OCI-LY3 (cell line): ENCODE measurements at regions not wholly inside any gene's neighbourhood (a gene's known extent, or its start where the extent isn't known, plus 50 kb on each side); places are given as distances from the start of the nearest gene placed in this dataset.

ENCODE experiments used
- H2AFZ ChIP-seq: fragments of 200-600, 300-600 bp; shearing (Covaris generic); 2 replicates; pipeline ENCODE4 v1.6.0; 2014; ENCODE audit warnings: antibody characterized with exemption, low read depth, low read length
- H3K27ac ChIP-seq: fragments of 200-600, 300-600 bp; sonication (generic); 2 replicates; pipeline ENCODE4 v1.5.1; 2014; ENCODE audit warnings: mild to moderate bottlenecking, low read length, moderate library complexity, mixed read lengths
- H3K27me3 ChIP-seq: fragments of 200-600, 300-600 bp; sonication (generic); 2 replicates; pipeline ENCODE4 v1.6.1; 2014; ENCODE audit warnings: low read depth, low read length, mixed read lengths
- H3K36me3 ChIP-seq: fragments of 200-600, 300-600 bp; sonication (generic); replicated peaks from 2 replicates; pipeline ENCODE3; 2014; ENCODE audit warnings: low read depth, low read length, mixed read lengths
- H3K4me1 ChIP-seq: fragments of 300-600, 200-600 bp; sonication (generic); 2 replicates; pipeline ENCODE4 v1.6.1; 2014; ENCODE audit warnings: low read length, mixed read lengths
- H3K4me2 ChIP-seq: fragments of 200-600, 300-600 bp; sonication (generic); 2 replicates; pipeline ENCODE4 v1.6.1; 2014; ENCODE audit warnings: low read length, mixed read lengths
- H3K4me3 ChIP-seq: fragments of 300-600, 200-600 bp; sonication (generic); 2 replicates; pipeline ENCODE4 v1.5.1; 2014; ENCODE audit warnings: antibody characterized with exemption, mild to moderate bottlenecking, low read length, moderate library complexity
- H3K79me2 ChIP-seq: fragments of 300-600, 200-600 bp; shearing (Covaris generic); 2 replicates; pipeline ENCODE4 v1.6.1; 2014; ENCODE audit warnings: mild to moderate bottlenecking, low read length, mixed read lengths
- H3K9ac ChIP-seq: fragments of 300-600, 200-600 bp; shearing (Covaris generic); 2 replicates; pipeline ENCODE4 v1.6.0; 2014; ENCODE audit warnings: mild to moderate bottlenecking, low read length, moderate library complexity
- H3K9me3 ChIP-seq: fragments of 200-600, 300-600 bp; shearing (Covaris generic); 2 replicates; pipeline ENCODE4 v1.6.1; 2014; ENCODE audit warnings: low read length, mixed read lengths; ENCODE audit not compliant: insufficient read depth
- H4K20me1 ChIP-seq: fragments of 200-600, 300-600 bp; sonication (generic); 2 replicates; pipeline ENCODE4 v1.6.1; 2016; ENCODE audit warnings: low read length, mixed read lengths; ENCODE audit not compliant: insufficient read depth
- CTCF ChIP-seq: fragments of 200-600, 300-600 bp; sonication (generic); IDR thresholded peaks from 2 replicates; pipeline ENCODE4 v1.5.1; 2014; ENCODE audit warnings: antibody characterized with exemption, low read length, low read depth
- EZH2phosphoT487 ChIP-seq: fragments of 200-600 bp; shearing (Covaris generic); IDR thresholded peaks from 2 replicates; pipeline ENCODE4 v1.6.1; 2018; ENCODE audit warnings: antibody characterized with exemption, mixed run types, low read depth

GRCh38 chr3:82416830-82417229 lies 655.4 kb upstream of the GBE1 start:
- H2AFZ ChIP-seq, result peak overlapping the region; percentile 7; the same call in 1 of the 2 replicates

GRCh38 chr3:82416349-82416748 lies 654.9 kb upstream of the GBE1 start:
- Histone ChIP-seq H2AFZ (peak overlapping the region; percentile 7; the same call in 1 of the 2 replicates), H3K4me2 (peak overlapping the region; percentile 37), H3K36me3 (no peaks in the 10 kb centered on the region), H3K9ac (no peak overlapping the region), H3K9me3 (no peaks in the 10 kb centered on the region), H4K20me1 (no peaks in the 10 kb centered on the region), H3K4me3 (no peak overlapping the region), H3K27me3 (no peaks in the 10 kb centered on the region), H3K79me2 (no peaks in the 10 kb centered on the region), H3K27ac (no peak overlapping the region), H3K4me1 (peaks cover 13% of the 10 kb centered on the region)
- no peak for TF ChIP-seq CTCF

More at GRCh38 chr3:82416830-82417229, 655.4 kb upstream of the GBE1 start:
- peaks cover 13% of the 10 kb centered on the region for H3K4me1 ChIP-seq
- TF ChIP-seq EZH2phosphoT487 (no peak), CTCF (no peak)
- peak overlapping the region; percentile 37 for H3K4me2 ChIP-seq
- no peak overlapping the region for H3K9ac ChIP-seq
- H3K27ac ChIP-seq, result no peak overlapping the region
- H3K79me2 ChIP-seq, result no peaks in the 10 kb centered on the region
- H3K9me3 ChIP-seq, result no peaks in the 10 kb centered on the region
- no peaks in the 10 kb centered on the region for H3K36me3 ChIP-seq
- no peaks in the 10 kb centered on the region for H3K27me3 ChIP-seq
- H3K4me3 ChIP-seq, result no peak overlapping the region
- H4K20me1 ChIP-seq, result no peaks in the 10 kb centered on the region

- no peak overlapping the region for H3K4me2 ChIP-seq
Observed at GRCh38 chr3:82413171-82413570, 651.7 kb upstream of the GBE1 start.

GRCh38 chr3:82410366-82410765 lies 648.9 kb upstream of the GBE1 start:
- H3K27ac ChIP-seq, result no peak overlapping the region
- H3K4me2 ChIP-seq, result no peak overlapping the region
- no peak overlapping the region for H3K9ac ChIP-seq
- H4K20me1 ChIP-seq, result no peaks in the 10 kb centered on the region
- H2AFZ ChIP-seq, result no peak overlapping the region
- no peaks in the 10 kb centered on the region for H3K4me1 ChIP-seq
- TF ChIP-seq EZH2phosphoT487 (no peak), CTCF (peak; percentile 19; the same call in 1 of the 2 replicates)
- H3K79me2 ChIP-seq, result no peaks in the 10 kb centered on the region
- H3K36me3 ChIP-seq, result no peaks in the 10 kb centered on the region
- H3K4me3 ChIP-seq, result no peak overlapping the region
- peaks cover 3% of the 10 kb centered on the region; the same call in 1 of the 2 replicates for H3K9me3 ChIP-seq
- no peaks in the 10 kb centered on the region for H3K27me3 ChIP-seq

More at GRCh38 chr3:82413171-82413570, 651.7 kb upstream of the GBE1 start:
- Histone ChIP-seq H4K20me1 (no peaks in the 10 kb centered on the region), H3K4me1 (peaks cover 13% of the 10 kb centered on the region), H2AFZ (no peak overlapping the region), H3K9me3 (no peaks in the 10 kb centered on the region), H3K9ac (no peak overlapping the region), H3K27ac (no peak overlapping the region), H3K4me3 (no peak overlapping the region), H3K27me3 (no peaks in the 10 kb centered on the region), H3K79me2 (no peaks in the 10 kb centered on the region), H3K36me3 (no peaks in the 10 kb centered on the region)
- TF ChIP-seq CTCF (no peak), EZH2phosphoT487 (no peak)
